Smooth muscle cell (in vitro differentiated cells): ENCODE measurements at regions not wholly inside any gene's neighbourhood (a gene's known extent, or its start where the extent isn't known, plus 50 kb on each side); places are given as distances from the start of the nearest gene placed in this dataset.

Source experiments
- DNase-seq: peaks from one replicate; lab custom pipeline; 2025; ENCODE audit not compliant: unreplicated experiment; lab: John Stamatoyannopoulos, UW
- H2AFZ ChIP-seq: fragments of 200-600 bp; sonication (generic); 2 replicates; pipeline ENCODE4 v1.6.0; 2016; ENCODE audit warnings: antibody characterized with exemption, low read depth, mild to moderate bottlenecking
- H3F3A ChIP-seq: fragments of 200-600 bp; sonication (generic); 2 replicates; pipeline ENCODE4 v1.6.0; 2017; ENCODE audit warnings: antibody characterized with exemption, low read depth
- H3K27ac ChIP-seq: fragments of 200-600 bp; sonication (generic); 2 replicates; pipeline ENCODE4 v1.5.1; 2016; ENCODE audit warnings: low read depth, mild to moderate bottlenecking
- H3K27me3 ChIP-seq: fragments of 200-600 bp; sonication (generic); 2 replicates; pipeline ENCODE4 v1.6.1; 2016; ENCODE audit warnings: low read depth, mild to moderate bottlenecking
- H3K36me3 ChIP-seq: fragments of 200-600 bp; sonication (generic); 2 replicates; pipeline ENCODE4 v1.5.1; 2016; ENCODE audit warnings: low read depth
- H3K4me1 ChIP-seq: fragments of 200-600 bp; sonication (generic); 2 replicates; pipeline ENCODE4 v1.5.1; 2016; ENCODE audit warnings: low read depth
- H3K4me2 ChIP-seq: fragments of 200-600 bp; sonication (generic); 2 replicates; pipeline ENCODE4 v1.6.0; 2016; ENCODE audit warnings: mild to moderate bottlenecking
- H3K4me3 ChIP-seq: fragments of 200-600 bp; sonication (generic); 2 replicates; pipeline ENCODE4 v1.5.1; 2016; ENCODE audit warnings: mild to moderate bottlenecking
- H3K79me2 ChIP-seq: fragments of 200-600 bp; sonication (generic); 2 replicates; pipeline ENCODE4 v1.6.0; 2016; ENCODE audit warnings: low read depth, mild to moderate bottlenecking
- H3K9ac ChIP-seq: fragments of 200-600 bp; sonication (generic); 2 replicates; pipeline ENCODE4 v1.6.0; 2016; ENCODE audit warnings: low read depth
- H3K9me3 ChIP-seq: fragments of 200-600 bp; sonication (generic); replicated peaks from 2 replicates; pipeline ENCODE4 v1.5.1; 2016; ENCODE audit warnings: low read depth
- H4K20me1 ChIP-seq: fragments of 200-600 bp; sonication (generic); 2 replicates; pipeline ENCODE4 v1.6.0; 2016; ENCODE audit warnings: low read depth
- CTCF ChIP-seq: fragments of 200-600 bp; sonication (generic); IDR thresholded peaks from 2 replicates; pipeline ENCODE4 v1.5.1; 2017; ENCODE audit warnings: borderline replicate concordance, mild to moderate bottlenecking, antibody characterized with exemption; ENCODE audit not compliant: insufficient read depth, poor library complexity, severe bottlenecking
- WGBS: methylation state at CpG from one replicate; pipeline ENCODE4 v1.1.7; 2016; ENCODE audit warnings: low lambda C conversion rate; 5-methylcytosine and 5-hydroxymethylcytosine counted together

- no peaks in the 10 kb centered on the region for H4K20me1 ChIP-seq
- H3K9ac ChIP-seq, result no peak overlapping the region
- no peak overlapping the region for H3K4me2 ChIP-seq
- H3K4me3 ChIP-seq, result no peak overlapping the region
- peaks cover 16% of the 10 kb centered on the region for H3K4me1 ChIP-seq
- no peaks in the 10 kb centered on the region for H3K27me3 ChIP-seq
- no peak for DNase-seq
- H3K36me3 ChIP-seq, result no peaks in the 10 kb centered on the region
- WGBS, result 7% methylated on average over 2 of the region's 2 CpGs
- H3K27ac ChIP-seq, result peak overlapping the region; percentile 32
- no peaks in the 10 kb centered on the region for H3K79me2 ChIP-seq
- TF ChIP-seq CTCF, result no peak
- H2AFZ ChIP-seq, result no peak overlapping the region
- no peaks in the 10 kb centered on the region for H3K9me3 ChIP-seq
- peaks cover 19% of the 10 kb centered on the region for H3F3A ChIP-seq
Observed at GRCh38 chr12:75781532-75782046, 250.0 kb downstream of the PHLDA1 start.

GRCh38 chr12:75779891-75780496 lies 251.6 kb downstream of the PHLDA1 start:
- 24% methylated on average over 5 of the region's 5 CpGs for WGBS
- H3K27ac ChIP-seq, result peak overlapping the region; percentile 32
- no peak for DNase-seq

GRCh38 chr12:75774261-75775052 lies 257.1 kb downstream of the PHLDA1 start:
- Histone ChIP-seq H3K4me3 (no peak overlapping the region), H3K4me1 (peaks cover 2% of the 10 kb centered on the region), H3K27me3 (no peaks in the 10 kb centered on the region), H3K27ac (no peak overlapping the region), H3K9me3 (no peaks in the 10 kb centered on the region), H2AFZ (peak overlapping the region; percentile 65), H4K20me1 (no peaks in the 10 kb centered on the region), H3F3A (peaks cover 6% of the 10 kb centered on the region), H3K4me2 (peak overlapping the region; percentile 24), H3K79me2 (no peaks in the 10 kb centered on the region), H3K36me3 (no peaks in the 10 kb centered on the region), H3K9ac (no peak overlapping the region)
- TF ChIP-seq CTCF, result no peak
- no peak for DNase-seq
- 78% methylated on average over 2 of the region's 2 CpGs for WGBS

More at GRCh38 chr12:75779891-75780496, 251.6 kb downstream of the PHLDA1 start:
- no peaks in the 10 kb centered on the region for H3K27me3 ChIP-seq
- H3F3A ChIP-seq, result peaks cover 19% of the 10 kb centered on the region
- H3K79me2 ChIP-seq, result no peaks in the 10 kb centered on the region
- TF ChIP-seq CTCF, result no peak
- H2AFZ ChIP-seq, result peak overlapping the region; percentile 44
- H3K9ac ChIP-seq, result no peak overlapping the region
- no peaks in the 10 kb centered on the region for H3K9me3 ChIP-seq
- H3K4me2 ChIP-seq, result peak overlapping the region; percentile 5
- H4K20me1 ChIP-seq, result no peaks in the 10 kb centered on the region
- H3K4me3 ChIP-seq, result no peak overlapping the region
- H3K4me1 ChIP-seq, result peaks cover 16% of the 10 kb centered on the region
- H3K36me3 ChIP-seq, result no peaks in the 10 kb centered on the region
